ENCODE measurements at regions not wholly inside any gene's neighbourhood (a gene's known extent, or its start where the extent isn't known, plus 50 kb on each side); places are given as distances from the start of the nearest gene placed in this dataset.

DNA sequence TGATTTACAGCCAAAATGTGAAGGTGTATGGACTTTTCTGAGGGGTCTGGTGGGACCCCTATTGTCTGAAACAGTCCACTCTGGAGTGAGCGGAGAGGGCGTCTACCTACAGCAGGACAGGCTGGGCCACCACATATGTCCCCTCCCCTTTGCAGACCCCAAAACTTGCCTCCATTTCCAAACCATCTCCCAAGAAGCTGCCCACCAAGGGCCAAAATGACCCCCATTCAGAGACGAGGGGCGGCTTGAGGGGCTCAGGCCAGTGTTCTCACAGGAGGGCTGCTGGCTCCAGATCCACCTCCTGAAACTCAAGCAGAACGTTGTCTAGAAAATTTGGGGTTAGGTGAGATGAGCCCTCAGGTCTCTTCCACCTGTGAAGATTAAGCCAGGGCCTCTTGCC is 161.1 kb upstream of the SALL3 start:
- TF ChIP-seq POLR2A (IDR thresholded peaks at IDR 0.05; ENCODE audit: low read length), result no peak
- no peak for TF ChIP-seq GATA1 (IDR thresholded peaks at IDR 0.05; ENCODE audit: low read depth, low read length)

Measured in erythroblast (primary cell).